Suppressor macrophage treated with lipopolysaccharide for 1 hour (primary cell): ENCODE measurements at regions not wholly inside any gene's neighbourhood (a gene's known extent, or its start where the extent isn't known, plus 50 kb on each side); places are given as distances from the start of the nearest gene placed in this dataset.
"Not testable (repeated sequence)": the region's sequence is repeated elsewhere in the genome, so short reads cannot be mapped to it uniquely, and the experiment has no call there.

ENCODE experiments used
- DNase-seq, 3 donors: peaks; one replicate each; pipeline ENCODE4 v3.0.0-alpha.2; 2020 to 2022

DNA sequence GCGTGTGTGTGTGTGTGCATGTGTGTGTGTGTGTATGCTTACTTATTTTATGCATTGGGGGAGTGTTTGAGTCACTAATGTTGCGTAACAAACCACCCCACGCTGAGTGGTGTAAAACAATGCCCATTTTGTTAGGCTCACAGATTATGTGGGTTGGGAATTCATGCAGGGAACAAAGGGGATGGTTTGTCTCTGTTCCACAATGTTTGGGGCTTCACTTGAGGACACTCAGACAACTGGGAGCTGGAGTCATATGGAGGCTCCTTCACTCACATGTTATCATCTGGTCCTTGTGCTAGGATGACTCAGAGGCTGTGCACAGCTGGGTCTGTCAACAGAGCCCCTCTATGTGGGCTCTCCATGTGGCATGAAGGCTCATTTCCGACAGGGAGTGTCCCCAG lies 51.3 kb upstream of the LARGE1 start:
- no peak for DNase-seq

DNA sequence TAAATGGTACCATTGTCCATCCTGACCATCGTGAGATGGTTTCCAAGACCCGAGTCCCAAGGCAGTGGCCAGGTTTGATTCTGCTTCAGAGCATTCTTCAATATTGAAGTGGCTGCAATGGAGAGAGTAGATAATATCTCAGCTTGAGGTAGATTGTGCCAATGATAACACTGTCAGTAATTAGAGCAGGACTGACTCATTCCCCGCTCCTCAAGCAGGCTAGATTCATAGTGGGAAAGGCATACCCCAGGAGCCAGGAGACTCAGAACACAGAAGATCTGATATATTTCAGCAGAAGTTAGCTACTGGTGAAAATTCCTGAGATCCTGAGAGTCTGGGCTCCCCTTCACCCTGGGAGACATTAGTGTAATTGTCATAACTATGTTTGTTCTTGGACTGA lies 55.6 kb upstream of the LARGE1 start:
- no peak for DNase-seq

DNA sequence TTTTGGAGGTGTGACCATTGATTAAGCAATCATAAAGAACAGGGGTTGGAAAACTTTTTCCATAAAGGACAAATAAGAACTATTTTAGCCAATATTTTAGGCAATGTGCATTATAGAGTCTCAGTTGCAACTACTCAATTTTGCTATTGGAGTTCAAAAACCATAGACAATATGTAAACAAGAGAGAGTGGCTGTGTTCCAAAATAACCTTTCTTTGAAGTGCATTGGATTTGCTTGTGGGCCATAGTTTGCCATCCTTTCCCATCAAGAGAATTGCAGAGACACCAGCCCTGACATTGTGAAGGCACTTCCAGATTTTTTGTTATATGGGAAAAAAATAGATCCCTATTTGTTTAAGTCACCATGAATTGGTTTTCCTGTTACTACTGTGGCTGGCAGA lies 63.3 kb upstream of the LARGE1 start:
- no peak for DNase-seq

DNA sequence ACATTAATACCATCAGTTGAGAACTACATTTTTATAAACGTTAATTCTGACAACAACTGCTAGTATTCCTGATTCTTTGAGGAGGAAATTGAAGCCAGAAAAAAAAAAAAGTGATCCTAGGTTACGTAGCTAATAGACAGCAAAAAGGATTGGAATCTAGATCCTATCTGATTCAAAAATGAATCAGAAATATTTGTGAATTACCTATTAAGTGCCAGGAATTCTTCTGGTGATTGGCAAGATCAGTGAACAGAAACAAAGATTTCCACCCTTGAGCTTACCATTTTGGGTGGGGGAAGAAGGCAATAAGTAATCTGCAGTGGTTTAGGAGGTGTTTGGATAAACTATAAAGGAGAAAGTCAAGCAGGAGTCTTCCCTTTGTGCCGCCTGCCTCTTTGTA lies 63.9 kb upstream of the LARGE1 start:
- no peak for DNase-seq

DNA sequence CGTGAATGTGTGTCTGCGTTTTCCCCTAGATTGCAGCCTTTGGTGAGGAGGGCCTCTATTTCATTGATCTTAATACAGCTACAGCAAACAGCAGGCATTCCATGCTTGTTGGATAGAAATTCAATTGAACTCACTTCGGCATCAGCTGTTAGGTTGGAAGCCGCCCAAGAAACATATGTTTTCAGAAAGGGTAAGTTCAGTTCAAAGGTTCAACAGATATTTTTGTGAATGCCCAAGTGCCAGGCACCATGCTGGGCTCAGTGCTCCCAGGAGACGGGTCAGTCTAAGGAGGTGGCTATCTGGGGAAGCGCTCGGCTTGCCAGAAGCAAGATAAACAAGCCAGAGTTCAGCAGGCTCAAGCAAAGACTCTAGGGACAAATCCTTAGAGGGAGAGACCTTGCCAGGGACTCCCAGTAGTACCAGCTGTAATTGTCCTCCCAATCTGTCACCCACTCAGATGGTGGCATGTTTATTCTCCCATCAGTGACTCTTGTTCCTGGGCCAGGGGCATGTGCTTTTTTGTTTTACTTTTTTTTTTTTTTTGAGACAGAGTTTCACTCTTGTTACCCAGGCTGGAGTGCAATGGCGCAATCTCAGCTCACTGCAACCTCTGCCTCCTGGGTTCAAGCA lies 64.5 kb upstream of the LARGE1 start:
- DNase-seq: no peak

DNA sequence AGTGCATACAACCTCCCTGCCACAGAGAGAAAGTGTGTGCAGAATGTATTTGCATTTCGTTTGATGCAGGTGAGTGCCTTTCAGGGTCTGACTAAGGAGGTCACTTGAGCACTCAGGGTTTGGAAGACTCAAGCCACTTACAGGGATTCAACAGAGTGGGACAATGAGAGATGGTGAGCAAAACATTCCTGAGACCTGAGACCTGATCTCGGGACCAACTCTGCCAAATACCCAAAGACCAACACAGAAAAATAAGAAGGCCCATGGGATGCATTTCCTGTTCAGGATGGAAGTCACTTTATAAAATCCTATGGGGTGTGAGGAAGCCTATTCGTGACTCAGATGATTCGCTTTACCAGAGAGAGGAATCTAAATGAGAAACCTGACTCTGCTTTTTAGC lies 65.2 kb upstream of the LARGE1 start:
- no peak for DNase-seq

DNA sequence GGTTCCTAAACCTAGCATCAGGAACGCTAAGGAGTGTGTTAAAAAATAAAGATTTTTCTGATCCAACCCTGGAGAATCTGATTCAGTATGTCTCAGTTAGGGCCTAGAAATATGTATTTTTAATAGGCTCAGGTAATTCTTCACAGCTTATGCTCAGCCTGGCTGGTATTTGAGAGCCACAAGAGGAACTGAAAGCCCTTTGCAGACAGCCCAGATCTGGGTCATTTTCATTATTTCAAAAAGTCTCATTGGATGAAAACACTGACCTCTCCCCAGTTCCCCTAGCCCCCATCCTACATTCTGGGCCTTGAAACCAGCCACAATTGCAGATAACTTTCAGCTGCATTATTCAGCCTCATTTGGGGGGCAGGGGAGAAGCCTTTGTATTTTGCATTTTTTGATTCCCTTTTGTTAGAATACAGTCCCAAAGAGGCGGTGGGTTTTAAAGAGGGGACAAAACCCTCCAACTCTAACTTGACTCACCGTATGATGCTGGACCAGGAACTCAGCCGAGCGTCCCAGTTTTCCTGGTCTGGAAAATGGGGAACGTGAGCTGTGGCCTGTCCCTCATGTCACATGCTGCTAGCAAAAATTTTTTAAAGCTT lies 66.0 kb upstream of the LARGE1 start:
- no peak for DNase-seq

DNA sequence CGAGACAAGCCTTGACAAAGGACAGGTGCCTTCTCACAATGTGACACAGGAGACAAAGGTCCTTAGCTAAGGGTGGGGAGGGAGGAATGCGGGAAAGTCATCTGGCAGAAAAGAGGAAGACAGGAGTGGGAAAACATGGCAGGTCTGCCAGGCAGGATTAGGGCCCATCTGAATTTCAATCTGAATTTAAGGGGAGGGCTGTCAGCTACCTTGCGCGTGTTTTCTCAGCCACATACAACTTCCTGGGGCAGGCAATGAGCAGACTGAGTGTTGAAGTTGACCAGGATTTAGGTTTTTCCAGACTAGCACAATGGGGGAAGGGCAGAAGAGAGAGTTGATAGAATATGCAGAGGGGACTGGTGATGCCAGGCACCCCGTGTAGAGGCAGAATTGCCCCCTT lies 66.7 kb upstream of the LARGE1 start:
- DNase-seq: no peak

DNA sequence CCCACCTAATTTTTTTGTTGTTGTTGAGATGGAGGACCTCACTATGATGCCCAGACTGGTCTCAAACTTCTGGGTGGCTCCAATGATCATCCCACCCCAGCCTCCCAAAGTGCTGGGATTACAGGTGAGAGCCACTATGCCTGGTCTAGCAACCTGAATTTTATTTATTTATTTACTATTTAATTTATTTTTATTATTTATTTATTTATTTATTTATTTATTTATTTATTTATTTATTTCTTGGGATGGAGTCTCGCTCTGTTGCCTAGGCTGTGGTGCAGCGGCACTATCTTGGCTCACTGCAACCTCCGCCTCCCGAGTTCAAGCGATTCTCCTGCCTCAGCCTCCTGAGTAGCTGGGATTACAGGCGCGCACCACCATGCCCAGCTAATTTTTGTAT lies 69.0 kb upstream of the LARGE1 start:
- not testable (repeated sequence) for DNase-seq

DNA sequence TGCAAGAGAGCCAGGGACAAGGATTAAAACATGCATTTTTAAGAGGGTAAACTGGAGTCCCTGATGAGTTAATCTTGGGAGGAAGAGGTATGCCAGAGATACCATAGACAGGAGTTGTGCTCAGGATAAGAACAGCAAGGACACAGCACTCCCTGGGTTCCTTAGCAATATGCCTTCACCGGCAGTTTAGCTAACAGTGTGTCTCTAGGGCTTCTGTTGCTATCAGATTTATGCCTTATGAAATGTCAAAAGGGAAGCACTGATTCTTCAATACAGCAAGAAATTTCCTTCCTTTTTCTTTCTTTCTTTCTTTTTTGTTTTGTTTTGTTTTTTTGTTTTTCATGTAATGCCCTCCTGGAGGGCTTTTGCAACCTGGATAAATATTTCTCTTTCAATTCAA lies 71.3 kb upstream of the LARGE1 start:
- DNase-seq: no peak

DNA sequence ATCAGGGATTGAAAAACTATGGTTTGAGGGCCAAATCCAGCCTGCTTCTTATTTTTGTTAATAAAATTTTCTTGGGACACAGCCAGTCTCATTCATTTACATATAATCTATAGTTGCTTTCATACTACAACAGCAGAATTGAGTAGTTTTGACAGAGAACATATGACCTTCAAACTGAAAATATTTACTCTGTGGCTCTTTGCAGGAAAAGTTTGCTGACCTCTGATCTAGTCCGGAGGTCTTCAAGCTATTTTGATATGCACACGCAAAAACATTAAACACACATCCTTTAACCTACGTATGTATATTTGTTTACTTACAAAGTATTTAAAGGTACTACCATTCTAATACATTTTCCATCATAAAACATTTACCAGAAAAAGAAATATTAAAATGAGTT lies 76.5 kb upstream of the LARGE1 start:
- DNase-seq: no peak

DNA sequence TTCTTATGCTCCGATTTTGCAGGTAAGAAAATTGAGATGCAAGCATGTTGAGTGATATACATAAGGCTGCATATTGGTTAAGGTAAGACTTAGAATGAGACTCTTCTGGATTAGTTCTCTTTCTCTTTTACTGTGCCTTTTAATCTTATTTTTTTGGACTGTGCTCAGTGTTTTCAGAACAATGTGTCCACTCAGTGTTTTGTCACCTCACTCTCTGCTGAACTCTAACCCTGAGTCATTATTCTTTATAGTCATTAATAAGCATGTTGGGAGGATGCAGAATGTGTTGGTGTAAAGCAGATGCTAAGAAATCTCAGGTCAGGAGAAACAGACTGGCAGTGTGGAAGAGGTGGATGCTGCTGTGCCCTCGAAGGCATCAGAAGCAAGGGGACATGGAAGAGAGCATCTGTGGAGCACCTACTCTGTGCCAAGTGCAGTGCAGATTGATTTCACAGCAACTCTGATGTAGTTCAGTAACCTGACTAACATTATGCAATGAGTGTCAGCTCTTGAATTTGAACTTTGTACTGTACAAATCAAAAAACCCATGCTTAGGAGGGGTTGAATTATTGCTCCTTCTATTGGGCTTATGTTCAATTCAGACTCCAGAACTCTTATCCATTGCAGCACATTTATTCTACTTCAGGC lies 80.7 kb upstream of the LARGE1 start:
- no peak for DNase-seq

DNA sequence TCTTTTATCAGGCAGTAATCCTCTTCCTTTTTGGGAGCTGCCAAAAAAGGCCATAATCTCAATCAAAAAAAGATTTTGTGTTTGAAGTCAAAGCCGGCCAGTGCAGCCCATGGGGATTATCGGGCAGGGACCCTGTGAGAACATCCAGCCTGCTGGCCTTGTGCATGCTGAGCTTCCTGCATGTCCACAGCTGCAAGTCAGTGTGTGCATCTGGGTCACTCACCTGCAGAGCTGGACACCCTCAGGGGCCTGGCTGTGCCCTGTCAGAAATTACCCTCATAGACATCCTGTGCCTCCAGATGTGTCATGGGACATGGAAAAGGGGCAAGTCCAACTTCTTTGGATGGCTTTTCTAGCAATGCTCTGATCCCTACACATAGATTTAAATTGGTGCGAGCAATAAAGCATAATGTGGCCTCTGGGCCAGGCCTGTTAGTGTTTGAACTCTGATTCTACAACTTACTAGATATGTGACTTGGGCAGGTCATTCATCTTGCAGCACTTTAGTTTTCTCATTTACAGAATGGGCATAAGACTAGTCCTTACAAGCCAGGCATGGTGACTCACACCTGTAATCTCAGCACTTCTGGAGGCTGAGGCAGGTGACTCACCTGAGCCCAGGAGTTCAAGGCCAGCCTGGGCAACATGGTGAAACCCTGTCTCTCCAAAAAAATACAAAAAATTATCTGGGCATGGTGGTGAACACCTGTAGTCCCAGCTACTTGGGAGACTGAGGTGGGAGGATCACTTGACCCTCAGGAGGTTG lies 81.6 kb upstream of the LARGE1 start:
- no peak for DNase-seq

DNA sequence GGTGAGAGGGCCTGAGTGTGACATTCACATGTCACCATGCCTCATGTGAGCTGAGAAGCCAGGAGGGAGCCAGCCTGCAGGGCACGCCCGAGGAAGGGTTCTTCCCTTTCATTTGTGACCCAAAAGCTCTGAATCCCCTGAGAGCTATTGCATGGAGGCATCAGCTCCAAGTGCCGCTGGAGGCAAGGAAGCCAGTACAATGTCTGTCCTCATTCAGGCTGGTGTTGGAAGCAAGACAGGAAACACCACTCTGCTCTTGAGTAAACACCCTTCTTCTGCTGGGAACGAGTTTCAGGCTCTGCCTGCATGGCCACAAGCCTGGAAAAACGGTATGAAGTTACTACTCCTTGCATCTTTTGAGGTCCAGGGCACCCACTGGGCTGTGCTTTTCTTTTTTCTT lies 83.8 kb upstream of the LARGE1 start:
- DNase-seq: no peak

DNA sequence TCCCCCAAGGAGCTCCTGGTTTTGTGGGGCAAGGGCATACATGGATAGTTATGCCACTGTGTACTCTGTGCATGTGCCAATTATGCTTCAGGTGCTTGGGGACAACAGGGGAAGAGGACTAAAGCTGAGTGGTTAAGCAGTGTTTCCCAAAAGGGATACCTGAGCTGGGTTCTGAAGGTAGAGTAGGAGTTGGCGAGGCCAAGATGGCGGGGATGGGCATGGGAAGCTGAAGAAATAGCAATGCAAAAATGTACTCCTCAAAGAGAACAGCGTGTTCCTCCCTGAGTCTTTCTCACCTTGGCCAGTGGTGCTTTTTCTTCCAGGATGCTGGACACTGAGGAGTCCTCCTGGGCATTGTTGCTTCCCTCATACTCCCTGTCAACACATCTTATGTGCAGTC lies 90.0 kb upstream of the LARGE1 start:
- DNase-seq: no peak

DNA sequence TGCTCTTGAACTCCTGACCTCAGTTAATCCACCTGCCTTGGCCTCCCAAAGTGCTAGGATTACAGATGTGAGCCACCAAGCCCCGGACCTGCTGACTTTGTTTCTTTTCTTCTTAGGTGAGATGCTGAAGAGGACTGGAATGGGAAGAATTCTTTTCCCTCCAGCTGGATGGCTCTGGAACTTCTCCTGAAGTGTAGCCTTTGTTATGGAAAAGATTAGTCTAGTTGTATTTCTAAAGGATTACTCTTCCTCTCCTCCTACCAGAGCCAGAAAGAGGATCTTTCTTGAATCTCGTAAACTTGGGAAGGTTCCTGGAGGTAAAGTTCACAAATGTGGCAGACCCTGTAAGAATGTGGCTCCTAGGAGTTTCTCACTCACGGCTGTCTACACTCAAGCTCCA lies 95.4 kb upstream of the LARGE1 start:
- no peak for DNase-seq

DNA sequence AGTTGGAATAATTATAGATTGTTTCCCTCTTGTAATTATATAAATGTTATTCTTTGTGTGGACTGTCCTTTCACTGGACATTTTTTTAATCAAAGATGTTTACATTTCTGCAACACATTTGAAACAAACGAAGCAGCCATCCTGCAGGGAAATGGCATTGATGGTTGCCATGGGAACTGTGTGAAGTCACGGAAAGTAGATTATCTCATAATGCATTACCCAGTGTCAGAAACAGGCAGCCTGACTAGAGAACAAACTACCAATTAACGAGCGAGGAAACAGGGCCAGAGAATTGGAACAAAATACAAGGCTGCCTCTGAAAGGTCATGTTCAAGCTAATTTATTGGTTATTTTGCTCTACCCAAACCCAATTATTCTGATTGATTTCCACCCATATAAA lies 96.9 kb upstream of the LARGE1 start:
- DNase-seq: no peak

DNA sequence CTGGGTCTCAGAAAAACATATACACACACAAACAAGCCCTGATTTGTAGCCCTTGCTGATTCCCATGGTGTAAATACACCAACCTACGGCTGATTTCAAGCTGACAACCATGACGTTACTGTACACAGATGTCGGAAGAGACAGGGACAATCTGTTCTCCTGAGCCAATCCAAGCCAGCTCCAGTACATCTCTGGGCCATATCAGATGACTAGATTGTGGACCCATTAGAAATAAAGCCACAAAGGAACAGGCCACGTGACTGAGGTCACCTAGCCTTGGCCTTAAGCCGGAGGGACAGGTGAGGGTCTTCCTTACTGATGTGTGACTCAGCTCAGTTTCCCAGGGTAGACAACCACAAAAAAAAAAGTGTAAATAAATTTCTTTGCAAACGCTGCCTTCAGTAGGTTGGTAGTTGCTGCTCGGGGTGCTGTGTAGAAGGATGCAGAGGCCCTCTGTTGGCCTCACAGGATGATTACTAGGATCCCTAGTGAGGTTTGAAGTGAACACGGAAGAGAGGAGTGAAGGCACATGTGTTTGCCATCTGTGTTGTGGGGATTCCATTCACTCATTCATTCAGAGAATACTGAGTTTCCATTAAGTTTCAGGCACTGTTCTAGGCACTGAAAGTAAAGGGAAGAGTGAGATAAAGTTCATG lies 99.0 kb upstream of the LARGE1 start:
- DNase-seq: no peak

DNA sequence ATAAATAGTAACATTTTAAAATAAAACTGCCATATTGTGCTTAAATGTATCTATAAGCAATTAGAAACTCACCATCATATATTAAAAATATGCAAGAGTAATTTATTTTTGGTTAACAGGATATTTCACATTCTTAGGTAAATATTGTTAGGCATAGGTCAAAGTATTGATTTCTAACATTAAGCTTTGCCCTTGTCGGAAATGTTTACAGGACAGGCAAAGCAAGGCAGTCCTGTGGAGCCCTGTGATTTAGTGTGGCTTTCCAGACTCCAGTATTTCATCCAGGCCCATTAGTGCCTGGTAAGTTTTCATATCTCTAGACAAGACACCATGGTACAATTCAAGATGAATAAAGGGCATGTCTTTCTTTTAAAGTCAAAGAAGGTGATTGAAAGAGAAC lies 114.9 kb upstream of the LARGE1 start:
- no peak for DNase-seq

DNA sequence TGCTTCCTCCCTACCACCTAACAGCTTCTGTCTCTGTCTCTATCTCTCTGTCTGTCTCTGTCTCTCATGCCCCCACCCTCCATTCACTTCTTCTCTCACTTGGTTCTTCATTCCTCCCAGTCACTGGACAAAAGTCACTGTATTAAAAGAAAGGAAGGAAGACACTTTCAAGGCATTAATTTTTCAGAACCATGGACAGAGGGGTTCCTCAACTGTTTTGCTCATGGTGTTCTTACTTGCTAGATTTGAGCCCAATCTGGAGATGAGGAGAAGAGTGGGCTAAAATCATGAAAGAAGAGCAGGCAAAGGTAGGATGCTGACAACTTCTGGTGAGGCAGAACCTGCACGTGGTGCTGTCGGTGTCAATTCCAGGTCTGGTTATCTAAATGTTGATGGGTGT lies 116.7 kb upstream of the LARGE1 start:
- DNase-seq: no peak

DNA sequence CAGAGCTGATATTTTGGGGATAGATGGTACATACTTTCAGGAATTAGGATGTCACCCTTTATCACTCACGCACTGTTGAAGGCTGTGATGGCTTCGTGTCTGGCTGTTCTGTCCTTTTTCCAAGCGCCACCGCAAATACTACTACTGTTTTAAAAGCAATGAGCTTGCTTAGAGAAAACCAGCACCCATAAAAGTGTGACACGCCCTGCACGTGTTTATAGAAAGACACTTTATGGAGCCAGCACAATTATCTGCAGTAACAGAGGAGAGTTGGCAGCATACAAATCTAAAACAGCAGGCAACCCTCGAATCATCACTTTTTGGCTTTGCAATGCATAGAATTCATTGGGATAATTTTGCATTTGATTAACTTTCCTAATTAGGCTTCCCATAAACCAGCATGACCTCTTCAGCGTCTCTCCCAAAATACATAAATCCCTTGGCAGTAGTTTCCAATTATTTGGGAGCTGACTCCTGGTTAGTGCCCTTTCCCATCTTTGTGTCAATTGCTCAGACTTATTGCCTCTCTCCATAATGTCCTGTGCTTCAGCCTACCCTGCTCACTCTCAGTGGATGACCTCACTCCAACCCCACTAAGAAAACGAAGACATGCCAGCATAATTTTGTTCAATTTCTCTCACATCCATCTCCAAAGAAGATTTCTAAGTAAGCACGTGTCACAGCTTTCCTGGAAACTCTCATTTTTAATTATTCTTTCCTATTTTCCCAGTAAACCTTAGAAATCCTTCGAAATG lies 118.7 kb upstream of the LARGE1 start:
- no peak for DNase-seq

DNA sequence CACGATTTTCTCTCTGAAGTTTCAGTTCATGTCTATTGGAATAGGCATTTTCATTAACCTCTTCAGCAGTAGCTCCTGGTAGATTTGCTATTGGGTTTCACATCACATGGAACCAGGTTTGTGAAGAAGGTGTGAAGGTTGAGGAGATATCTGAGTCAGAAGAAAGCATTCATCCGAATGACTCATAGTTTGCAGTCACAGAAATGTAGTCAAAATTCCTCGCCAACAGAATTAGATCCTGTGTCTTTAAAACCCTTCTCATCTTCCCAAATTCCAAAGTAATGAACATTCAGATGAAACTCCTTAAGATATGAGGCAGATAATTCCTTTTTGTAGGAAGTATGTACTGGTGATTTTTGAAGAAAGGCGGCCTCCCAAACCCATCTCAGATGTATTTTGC lies 125.0 kb upstream of the LARGE1 start:
- DNase-seq: no peak
